ENCODE measurements at regions not wholly inside any gene's neighbourhood (a gene's known extent, or its start where the extent isn't known, plus 50 kb on each side); places are given as distances from the start of the nearest gene placed in this dataset.

- POLR2A ChIA-PET: no interaction called here
- CTCF ChIA-PET: no interaction called here
- Histone ChIP-seq H3K4me1 (ENCODE audit: control insufficient read depth, insufficient read depth, low read length) (peaks cover 7% of the 10 kb centered on the region), H3K36me3 (ENCODE audit: control insufficient read depth in 2 of 2, insufficient read depth in 1 of 2, low read length in 2 of 2) (no peaks in the 10 kb centered on the region), H3K27ac (ENCODE audit: extremely low read depth, low read depth, low read length) (no peak overlapping the region), H3K9me3 (ENCODE audit: control insufficient read depth, insufficient read depth, low read depth, low read length) (no peaks in the 10 kb centered on the region), H3K4me3 (ENCODE audit: low read depth, low read length) (no peak overlapping the region)
- TF ChIP-seq ATF2 (tag by site-specific recombination; IDR thresholded peaks at IDR 0.05; ENCODE audit: low read depth) (no peak), HOXA7 (CRISPR knock-in tag; IDR thresholded peaks at IDR 0.05; ENCODE audit: borderline replicate concordance) (no peak), HOXC10 (CRISPR knock-in tag; IDR thresholded peaks at IDR 0.05) (no peak), ZBTB26 (tag by site-specific recombination; optimal IDR thresholded peaks at IDR 0.05) (no peak), ZNF654 (tag by site-specific recombination; IDR thresholded peaks at IDR 0.05; ENCODE audit: low read depth) (no peak), ZSCAN16 (tag by site-specific recombination; IDR thresholded peaks at IDR 0.05) (no peak), ZBTB48 (tag by site-specific recombination; IDR thresholded peaks at IDR 0.05) (no peak), ZBTB1 (tag by site-specific recombination; IDR thresholded peaks at IDR 0.05) (no peak), ZNF843 (tag by site-specific recombination; IDR thresholded peaks at IDR 0.05) (no peak), ZNF623 (tag by site-specific recombination; IDR thresholded peaks at IDR 0.05) (no peak), ZNF48 (tag by site-specific recombination; IDR thresholded peaks at IDR 0.05) (no peak), ZNF37A (tag by site-specific recombination; IDR thresholded peaks at IDR 0.05) (no peak), ZNF324 (tag by site-specific recombination; IDR thresholded peaks at IDR 0.05) (no peak), PRDM10 (tag by site-specific recombination; IDR thresholded peaks at IDR 0.05) (no peak), ZNF112 (tag by site-specific recombination; IDR thresholded peaks at IDR 0.05) (no peak), SCRT1 (tag by site-specific recombination; IDR thresholded peaks at IDR 0.05; ENCODE audit: borderline replicate concordance) (no peak), ZNF626 (tag by site-specific recombination; IDR thresholded peaks at IDR 0.05) (no peak), ZNF629 (tag by site-specific recombination; IDR thresholded peaks at IDR 0.05) (no peak), AEBP2 (tag by site-specific recombination; IDR thresholded peaks at IDR 0.05; ENCODE audit: borderline replicate concordance) (no peak), PRDM6 (tag by site-specific recombination; IDR thresholded peaks at IDR 0.05) (no peak)
Measured at GRCh38 chr2:66899648-66900047, 464.7 kb downstream of the MEIS1 start.
